Medulla oblongata (tissue), 1 donor: ENCODE measurements at regions not wholly inside any gene's neighbourhood (a gene's known extent, or its start where the extent isn't known, plus 50 kb on each side); places are given as distances from the start of the nearest gene placed in this dataset.

Source experiments
- DNase-seq: peaks from one replicate; pipeline ENCODE4 v3.0.0-alpha.2; 2015; ENCODE audit errors: extremely low spot score

- no peak for DNase-seq
Observed at GRCh38 chr13:37934339-37935191, 65.0 kb upstream of the TRPC4 start.

GRCh38 chr13:37929308-37929707 lies 59.7 kb upstream of the TRPC4 start:
- no peak for DNase-seq

GRCh38 chr13:37927561-37927960 lies 58.0 kb upstream of the TRPC4 start:
- no peak for DNase-seq

GRCh38 chr13:37925878-37926473 lies 56.4 kb upstream of the TRPC4 start:
- DNase-seq: no peak

- DNase-seq: no peak
Observed at GRCh38 chr13:37923236-37923635, 53.7 kb upstream of the TRPC4 start.

GRCh38 chr13:37919329-37919880 lies 49.8 kb upstream of the TRPC4 start:
- DNase-seq: no peak
